ENCODE measurements at regions not wholly inside any gene's neighbourhood (a gene's known extent, or its start where the extent isn't known, plus 50 kb on each side); places are given as distances from the start of the nearest gene placed in this dataset.

- DNase-seq (ENCODE audit: low spot score) = no peak
These were observed 556.7 kb downstream of the TYW1 start for GRCh38 chr7:67553378-67553777.

- no peak for DNase-seq (ENCODE audit: low spot score)
These were observed 558.4 kb downstream of the TYW1 start for GRCh38 chr7:67554986-67555385.

GRCh38 chr7:67564959-67565358, 568.3 kb downstream of the TYW1 start:
- no peak for DNase-seq (ENCODE audit: low spot score)

- no peak for DNase-seq (ENCODE audit: low spot score)
These were observed 569.5 kb downstream of the TYW1 start for GRCh38 chr7:67566101-67566500.

- DNase-seq (ENCODE audit: low spot score) = no peak
These were observed 574.5 kb downstream of the TYW1 start for GRCh38 chr7:67571026-67571545.

- DNase-seq (ENCODE audit: low spot score) = no peak
These were observed 577.0 kb downstream of the TYW1 start for GRCh38 chr7:67573639-67574038.

- no peak for DNase-seq (ENCODE audit: low spot score)
These were observed 592.0 kb downstream of the TYW1 start for GRCh38 chr7:67588631-67589030.

GRCh38 chr7:67589183-67589582, 592.5 kb downstream of the TYW1 start:
- DNase-seq (ENCODE audit: low spot score) = no peak

GRCh38 chr7:67590649-67591048, 594.0 kb downstream of the TYW1 start:
- DNase-seq (ENCODE audit: low spot score) = no peak

GRCh38 chr7:67593794-67594193, 597.2 kb downstream of the TYW1 start:
- no peak for DNase-seq (ENCODE audit: low spot score)

- DNase-seq (ENCODE audit: low spot score) = no peak
These were observed 599.0 kb downstream of the TYW1 start for GRCh38 chr7:67595431-67596180.

- DNase-seq (ENCODE audit: low spot score) = no peak
These were observed 600.5 kb downstream of the TYW1 start for GRCh38 chr7:67597161-67597560.

- DNase-seq (ENCODE audit: low spot score) = no peak
These were observed 601.8 kb downstream of the TYW1 start for GRCh38 chr7:67598469-67598868.

GRCh38 chr7:67599331-67600062, 602.9 kb downstream of the TYW1 start:
- no peak for DNase-seq (ENCODE audit: low spot score)

GRCh38 chr7:67602246-67602887, 605.7 kb downstream of the TYW1 start:
- DNase-seq (ENCODE audit: low spot score) = no peak

- DNase-seq (ENCODE audit: low spot score) = no peak
These were observed 608.1 kb downstream of the TYW1 start for GRCh38 chr7:67604461-67605386.

GRCh38 chr7:67608806-67609205, 612.2 kb downstream of the TYW1 start:
- no peak for DNase-seq (ENCODE audit: low spot score)

- DNase-seq (ENCODE audit: low spot score) = no peak
These were observed 614.3 kb downstream of the TYW1 start for GRCh38 chr7:67610897-67611296.

GRCh38 chr7:67614843-67615242, 618.2 kb downstream of the TYW1 start:
- no peak for DNase-seq (ENCODE audit: low spot score)

- no peak for DNase-seq (ENCODE audit: low spot score)
These were observed 619.9 kb downstream of the TYW1 start for GRCh38 chr7:67616517-67616916.

- DNase-seq (ENCODE audit: low spot score) = no peak
These were observed 622.0 kb downstream of the TYW1 start for GRCh38 chr7:67618556-67619162.
